HG02678 (cell line): ENCODE measurements at regions not wholly inside any gene's neighbourhood (a gene's known extent, or its start where the extent isn't known, plus 50 kb on each side); places are given as distances from the start of the nearest gene placed in this dataset.
"Not testable (repeated sequence)": the region's sequence is repeated elsewhere in the genome, so short reads cannot be mapped to it uniquely, and the experiment has no call there.

Experiments used
- ATAC-seq: cut with Tn5 transposase; IDR thresholded peaks from one replicate; pipeline ENCODE4 v1.9.1; 2021; ENCODE audit warnings: mild to moderate bottlenecking, moderate library complexity; ENCODE audit not compliant: unreplicated experiment

GRCh38 chr2:138369856-138370255 is 131.7 kb upstream of the SPOPL start:
- no peak for ATAC-seq

DNA sequence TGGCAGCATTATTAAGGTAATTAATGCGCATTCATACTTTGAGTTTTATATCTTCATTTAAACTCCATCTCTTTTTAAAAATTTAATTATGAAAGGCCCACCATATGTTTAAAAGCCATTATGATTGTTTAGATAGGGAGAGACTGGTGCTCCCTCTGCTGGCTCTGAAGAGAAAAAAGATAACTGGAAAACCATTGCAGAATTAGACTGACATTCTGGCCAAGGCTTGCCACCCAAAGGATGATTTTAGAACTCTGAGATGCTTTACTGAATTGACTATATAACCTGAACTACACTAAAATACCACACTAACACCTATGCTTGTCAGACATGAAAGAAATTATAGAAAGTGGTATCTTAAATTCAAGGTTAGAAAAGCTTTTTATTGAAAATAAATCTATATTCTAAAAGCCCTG is 127.6 kb upstream of the SPOPL start:
- ATAC-seq: peak; percentile 66

DNA sequence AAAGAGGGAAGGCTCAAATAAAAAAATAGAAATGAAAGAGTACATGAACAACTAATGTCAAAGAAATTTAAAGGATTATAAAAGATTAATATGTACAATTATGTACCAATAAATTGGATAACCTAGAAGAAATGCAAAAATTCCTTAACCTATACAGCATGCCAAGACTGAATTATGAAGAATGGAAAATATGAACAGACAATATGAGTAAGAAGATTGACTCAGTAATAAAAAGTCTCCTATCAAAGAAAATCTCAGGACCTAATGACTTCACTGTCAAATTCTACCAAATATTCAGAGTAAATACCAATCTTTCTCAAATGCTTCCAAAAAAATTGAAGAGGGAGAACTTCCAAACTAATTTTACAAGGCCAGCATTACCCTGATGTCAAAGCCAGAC is 120.2 kb upstream of the SPOPL start:
- ATAC-seq: no peak

GRCh38 chr2:138382672-138383071 is 118.9 kb upstream of the SPOPL start:
- no peak for ATAC-seq

DNA sequence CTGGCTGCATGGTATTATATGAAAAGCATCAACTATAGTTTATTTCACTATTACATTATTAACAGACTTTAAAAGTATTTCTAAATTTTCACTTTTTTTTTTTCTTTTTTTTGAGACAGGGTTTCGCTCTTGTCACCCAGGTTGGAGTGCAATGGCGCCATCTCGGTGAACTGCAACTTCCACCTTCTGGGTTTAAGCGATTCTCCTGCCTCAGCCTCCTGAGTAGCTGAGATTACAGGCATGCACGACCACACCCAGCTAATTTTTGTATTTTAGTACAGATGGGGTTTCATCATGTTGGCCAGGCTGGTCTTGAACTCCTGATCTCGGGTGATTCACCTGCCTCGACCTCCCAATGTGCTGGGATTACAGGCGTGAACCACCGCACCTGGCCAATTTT is 115.4 kb upstream of the SPOPL start:
- not testable (repeated sequence) for ATAC-seq

DNA sequence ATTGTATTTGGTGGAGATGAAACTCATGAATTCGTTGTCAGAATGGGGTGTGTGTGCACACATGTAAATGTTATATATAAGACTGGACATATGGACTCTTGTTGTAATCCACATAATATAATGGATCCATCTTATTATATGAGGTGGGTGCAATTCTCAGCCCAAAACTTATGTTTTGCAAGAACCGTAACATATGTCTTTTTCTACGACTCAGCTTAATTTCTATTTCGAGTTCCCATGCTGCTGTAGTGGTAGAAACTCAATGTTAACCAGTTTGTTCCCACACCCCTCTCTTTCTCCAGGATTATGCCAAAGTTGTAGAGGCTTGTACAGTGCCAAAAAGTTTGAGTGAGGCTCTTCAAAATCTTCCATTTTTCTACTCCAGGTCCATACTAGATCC is 112.5 kb upstream of the SPOPL start:
- ATAC-seq: no peak

GRCh38 chr2:138390316-138390945 is 111.1 kb upstream of the SPOPL start:
- no peak for ATAC-seq

DNA sequence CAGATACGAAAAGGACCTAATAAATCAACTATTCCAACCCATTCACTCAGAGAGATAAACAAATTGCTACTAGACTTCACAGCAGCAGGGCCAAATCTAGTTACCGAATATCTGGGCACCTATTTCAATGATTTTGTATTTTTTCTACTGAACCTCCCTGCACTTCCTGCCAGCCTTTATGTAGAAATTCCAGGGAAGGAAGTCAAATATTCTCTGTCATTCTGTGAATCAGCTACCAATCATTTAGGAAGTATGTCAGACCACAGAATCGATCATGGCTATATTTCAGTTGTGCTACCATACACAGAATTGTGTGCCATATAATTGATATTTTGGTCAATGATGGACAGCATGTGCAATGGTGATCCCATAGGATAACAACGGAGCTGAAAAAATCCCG is 109.6 kb upstream of the SPOPL start:
- no peak for ATAC-seq

- ATAC-seq: no peak
Measured at GRCh38 chr2:138395565-138396306, 105.8 kb upstream of the SPOPL start.

DNA sequence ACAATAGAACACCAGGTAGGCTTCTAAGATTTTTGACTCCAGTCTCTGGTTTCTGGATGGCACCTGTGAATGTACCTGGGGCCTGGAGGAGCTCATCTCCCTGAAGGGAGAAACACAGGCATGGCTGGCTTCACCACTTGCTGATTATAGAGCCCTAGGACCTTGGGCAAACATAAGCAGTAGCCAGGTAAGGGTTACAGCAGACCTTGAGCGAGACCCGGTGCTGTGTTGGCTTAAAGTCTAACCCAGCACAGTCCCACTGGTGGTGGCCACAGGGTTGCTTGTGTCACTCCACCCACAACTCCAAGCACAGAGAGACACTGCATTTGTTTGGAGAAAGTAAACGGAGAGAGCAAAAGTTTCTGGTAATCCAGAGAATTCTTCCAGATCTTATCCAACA is 104.7 kb upstream of the SPOPL start:
- no peak for ATAC-seq

- no peak for ATAC-seq
Measured at GRCh38 chr2:138403431-138403927, 98.1 kb upstream of the SPOPL start.

DNA sequence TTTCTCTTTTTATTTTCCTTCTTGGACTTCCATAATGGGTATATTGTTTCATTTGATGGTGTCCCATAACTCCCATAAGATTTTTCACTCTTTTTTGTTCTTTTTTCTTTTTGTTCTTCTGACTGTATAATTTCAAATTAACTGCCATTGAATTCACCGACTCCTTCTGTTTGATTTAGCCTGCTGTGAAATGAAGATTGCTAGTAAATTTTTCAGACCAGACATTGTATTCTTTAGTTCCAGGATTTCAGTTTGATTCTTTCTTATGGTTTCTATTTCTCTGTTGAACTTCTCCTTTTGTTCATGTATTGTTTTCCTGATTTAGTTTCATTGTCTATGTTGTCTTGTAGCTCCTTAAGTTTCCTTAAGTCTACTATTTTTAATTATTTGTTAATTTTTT is 87.6 kb upstream of the SPOPL start:
- ATAC-seq: no peak

DNA sequence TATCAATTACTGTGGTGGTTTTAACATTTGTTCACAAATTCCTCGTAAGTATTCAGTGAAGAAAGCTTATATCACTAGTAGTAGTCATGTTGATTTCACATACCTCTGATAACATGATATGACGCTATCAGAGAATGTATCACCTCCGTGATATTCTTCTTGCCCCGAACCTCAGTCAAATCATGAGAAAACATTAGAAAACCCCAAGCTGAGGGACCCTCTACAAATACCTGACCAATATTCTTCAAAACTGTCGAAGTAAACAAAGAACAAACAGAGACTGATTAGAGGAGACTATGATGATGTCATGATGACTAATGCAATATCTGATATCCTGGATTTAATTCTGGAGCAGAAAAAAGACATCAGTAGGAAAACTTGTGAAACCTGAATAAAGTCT is 85.6 kb upstream of the SPOPL start:
- ATAC-seq: no peak

- no peak for ATAC-seq
Measured at GRCh38 chr2:138418453-138418852, 83.1 kb upstream of the SPOPL start.

- no peak for ATAC-seq
Measured at GRCh38 chr2:138421315-138421970, 80.1 kb upstream of the SPOPL start.

- no peak for ATAC-seq
Measured at GRCh38 chr2:138421971-138422335, 79.6 kb upstream of the SPOPL start.

- no peak for ATAC-seq
Measured at GRCh38 chr2:138423198-138423597, 78.4 kb upstream of the SPOPL start.

DNA sequence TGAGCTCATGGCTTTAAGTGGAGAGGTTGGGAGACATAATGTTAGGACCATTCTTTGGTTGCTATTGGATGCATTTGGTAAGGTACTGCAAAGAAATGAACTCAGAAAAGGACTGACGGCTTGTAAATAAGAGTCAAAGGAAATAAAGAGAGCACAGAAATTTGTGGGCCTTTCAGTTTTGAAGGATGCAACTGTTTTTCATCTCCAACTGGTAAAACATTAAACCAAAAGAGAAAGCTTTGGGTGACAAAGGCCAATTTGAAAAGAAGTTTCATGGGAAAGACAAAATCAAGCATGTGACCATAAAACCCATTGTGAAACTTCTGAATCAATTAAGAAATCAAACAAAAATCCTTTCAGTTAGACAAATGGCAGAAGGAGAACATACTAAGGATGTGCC is 77.8 kb upstream of the SPOPL start:
- ATAC-seq: no peak

DNA sequence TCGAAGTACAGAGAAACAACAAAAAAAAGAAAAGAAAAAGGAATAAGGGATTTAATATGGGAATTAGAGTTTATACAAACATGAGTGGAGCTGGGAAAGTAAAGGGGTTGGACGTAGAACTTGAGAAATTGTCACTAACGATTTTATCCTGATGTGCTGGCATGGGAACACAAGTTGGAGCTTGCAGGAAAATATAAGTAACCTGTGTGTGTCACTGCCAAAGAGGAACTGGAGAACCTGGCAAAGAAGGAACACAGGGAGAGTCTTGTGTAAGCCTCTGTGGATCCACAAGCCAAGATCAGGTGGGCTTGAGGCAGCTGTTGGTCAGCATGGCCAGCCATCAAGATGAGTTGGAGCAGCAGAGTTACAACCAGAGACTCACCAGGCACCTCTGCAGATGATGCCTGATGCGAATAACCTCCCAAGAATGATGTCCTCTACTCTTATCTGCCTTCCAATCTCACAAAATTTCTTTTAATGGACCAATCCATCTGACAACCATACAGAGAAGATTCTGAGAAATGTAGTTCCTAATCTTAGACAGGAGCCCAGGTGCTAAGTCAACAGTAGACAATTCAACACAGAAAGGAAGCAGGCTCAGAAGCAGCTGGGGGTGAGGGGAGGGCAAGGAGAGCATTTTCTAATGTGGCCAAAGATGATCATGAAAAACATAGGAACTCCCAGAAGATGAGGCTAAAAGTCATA is 77.0 kb upstream of the SPOPL start:
- ATAC-seq: no peak

GRCh38 chr2:138426116-138426515 is 75.5 kb upstream of the SPOPL start:
- not testable (repeated sequence) for ATAC-seq

GRCh38 chr2:138428710-138429440 is 72.7 kb upstream of the SPOPL start:
- no peak for ATAC-seq
